Superior temporal gyrus (tissue), 1 donor: ENCODE measurements at regions not wholly inside any gene's neighbourhood (a gene's known extent, or its start where the extent isn't known, plus 50 kb on each side); places are given as distances from the start of the nearest gene placed in this dataset.
"Not testable (repeated sequence)": the region's sequence is repeated elsewhere in the genome, so short reads cannot be mapped to it uniquely, and the experiment has no call there.

Experiments used
- DNase-seq: peaks from one replicate; pipeline ENCODE4 v3.0.0-alpha.2; 2016; ENCODE audit errors: extremely low spot score

GRCh38 chr4:82192017-82192673 is 181.6 kb downstream of the HNRNPD start:
- DNase-seq: no peak

DNA sequence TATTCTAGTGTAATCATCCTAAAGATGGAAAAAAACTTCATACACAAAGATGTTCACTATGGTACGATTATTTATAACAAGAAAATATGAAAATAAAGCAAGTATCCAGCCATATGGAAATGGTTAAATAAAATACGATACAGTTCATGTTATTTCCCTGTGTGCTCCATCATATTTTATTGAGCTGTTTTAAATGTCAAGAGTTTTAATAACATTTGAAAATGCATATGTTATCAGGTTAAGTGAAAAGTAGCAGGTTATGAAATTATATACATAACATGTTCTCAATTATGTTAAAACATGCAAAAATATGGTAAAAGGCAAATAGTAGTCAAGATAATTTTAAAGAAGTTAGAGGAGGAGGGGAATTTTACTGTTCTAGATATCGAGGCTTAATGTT is 192.0 kb downstream of the HNRNPD start:
- DNase-seq: no peak

DNA sequence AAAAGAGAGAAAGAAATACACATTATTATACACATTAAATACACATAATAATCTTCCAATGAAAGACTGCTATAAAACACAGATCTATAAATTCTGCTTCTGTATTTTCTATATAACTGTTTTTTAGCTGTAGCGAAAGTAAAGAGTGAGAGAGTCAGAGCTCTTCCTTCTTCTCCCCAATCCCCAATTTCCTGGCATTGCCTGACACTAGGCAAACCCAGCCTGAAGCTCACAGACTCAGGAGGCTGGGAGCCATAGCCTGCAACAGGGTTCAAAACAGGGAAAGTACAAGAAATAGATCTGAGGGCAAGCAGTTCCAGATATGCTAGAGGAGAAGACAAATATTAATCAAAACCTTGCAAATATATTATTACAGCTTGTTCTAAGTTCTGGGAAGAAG is 201.6 kb downstream of the HNRNPD start:
- DNase-seq: no peak

DNA sequence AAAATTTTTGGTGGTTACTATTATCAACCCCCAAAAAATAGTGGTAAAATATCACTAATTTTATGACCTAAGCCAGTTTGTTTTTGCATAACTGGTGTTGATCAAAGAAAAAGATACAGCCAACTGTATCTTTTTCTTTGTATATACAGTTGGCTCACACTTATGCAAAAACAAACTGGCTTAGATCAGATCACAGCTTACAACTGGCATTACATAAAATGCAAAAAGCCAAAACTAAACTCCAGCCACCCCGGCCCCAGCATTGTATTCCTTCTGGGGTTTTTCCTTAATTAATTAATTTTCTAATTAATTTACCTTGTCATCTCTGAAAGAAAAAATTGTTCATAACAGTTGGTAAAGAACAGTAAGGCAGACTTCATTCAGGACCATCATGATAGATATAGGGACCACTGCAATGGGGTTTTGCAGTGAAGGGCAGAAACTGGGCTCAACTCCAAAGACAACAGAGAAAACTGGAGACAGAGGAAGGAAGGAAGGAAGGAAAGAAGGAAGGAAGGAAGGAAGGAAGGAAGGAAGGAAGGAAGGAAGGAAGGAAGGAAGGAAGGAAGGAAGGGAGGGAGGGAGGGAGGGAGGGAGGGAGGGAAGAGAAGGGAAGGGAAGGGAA is 202.1 kb downstream of the HNRNPD start:
- no peak for DNase-seq

DNA sequence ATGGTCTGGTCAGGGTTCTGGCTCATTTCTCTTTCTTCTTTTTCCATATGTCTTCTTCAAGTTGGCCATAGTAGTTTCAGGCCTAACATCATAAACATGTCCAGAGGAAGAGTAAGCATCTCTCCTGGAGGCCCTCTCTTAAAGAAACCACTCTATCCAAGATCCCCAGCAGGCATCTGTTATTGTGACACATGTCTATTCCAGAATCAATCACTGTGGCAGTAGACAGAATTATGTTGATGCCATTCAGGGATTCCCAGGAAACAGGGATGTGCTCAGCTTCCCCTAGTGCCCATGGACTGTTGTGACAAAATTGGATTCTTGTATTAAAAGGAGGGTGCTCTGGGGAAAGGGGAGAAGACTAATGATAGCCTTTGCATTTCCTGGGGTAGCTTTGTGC is 224.0 kb downstream of the HNRNPD start:
- DNase-seq: no peak

DNA sequence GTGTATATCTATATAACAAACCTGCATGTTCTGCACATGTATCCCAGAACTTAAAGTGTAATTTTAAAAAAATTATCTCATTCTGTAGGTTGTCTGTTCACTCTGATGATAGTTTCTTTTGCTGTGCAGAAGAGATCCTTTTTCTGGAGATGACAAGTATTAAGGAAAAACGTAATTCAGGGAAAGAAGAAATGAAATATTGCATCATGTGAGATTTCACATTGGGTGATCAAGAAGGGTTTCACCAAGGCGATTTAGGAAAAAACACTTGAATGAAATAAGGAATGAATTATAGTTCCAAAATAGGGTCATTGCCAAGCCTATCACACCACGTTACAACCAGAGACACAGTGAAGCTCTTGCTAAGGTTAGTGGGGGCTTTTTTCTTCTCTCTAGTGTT is 227.9 kb downstream of the HNRNPD start:
- DNase-seq: no peak

GRCh38 chr4:82140422-82140821 is 233.4 kb downstream of the HNRNPD start:
- DNase-seq: no peak

DNA sequence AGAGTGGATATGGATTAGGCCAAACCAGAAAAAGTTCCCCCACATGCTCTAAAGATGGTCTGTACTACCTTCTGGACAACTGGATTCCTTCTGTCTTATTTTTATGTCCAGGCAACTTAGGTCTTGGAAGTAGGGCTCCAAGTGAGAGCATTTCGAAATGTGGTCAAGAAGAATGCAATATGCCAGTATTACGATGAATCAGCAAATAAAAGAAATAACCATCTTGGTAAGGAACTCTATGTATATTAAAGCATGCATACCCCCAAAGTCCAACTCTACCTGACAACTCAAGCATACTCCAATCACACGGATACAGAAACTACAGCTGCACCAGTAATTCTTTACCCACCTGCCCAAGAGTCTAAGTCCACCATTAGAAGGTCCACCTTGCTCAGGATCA is 234.5 kb downstream of the HNRNPD start:
- no peak for DNase-seq

DNA sequence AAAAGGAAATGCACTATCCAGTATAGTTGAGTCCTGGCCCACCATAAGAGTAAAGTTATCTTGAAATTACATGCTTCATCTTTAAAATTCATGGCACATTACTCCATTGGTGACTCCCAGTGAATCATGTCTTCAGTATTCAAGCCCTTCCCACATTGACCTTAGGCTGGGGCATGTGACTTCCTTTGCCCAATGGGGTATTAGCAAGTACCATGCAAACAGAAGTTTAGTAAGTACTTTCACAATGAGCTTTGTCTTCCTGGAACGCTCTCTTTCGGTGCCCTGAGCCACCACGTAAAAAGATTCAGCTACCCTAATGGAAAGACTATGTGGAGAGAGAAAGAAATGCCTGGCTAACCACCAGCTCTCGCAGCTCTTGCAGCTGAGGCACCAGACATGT is 235.4 kb downstream of the HNRNPD start:
- DNase-seq: no peak

DNA sequence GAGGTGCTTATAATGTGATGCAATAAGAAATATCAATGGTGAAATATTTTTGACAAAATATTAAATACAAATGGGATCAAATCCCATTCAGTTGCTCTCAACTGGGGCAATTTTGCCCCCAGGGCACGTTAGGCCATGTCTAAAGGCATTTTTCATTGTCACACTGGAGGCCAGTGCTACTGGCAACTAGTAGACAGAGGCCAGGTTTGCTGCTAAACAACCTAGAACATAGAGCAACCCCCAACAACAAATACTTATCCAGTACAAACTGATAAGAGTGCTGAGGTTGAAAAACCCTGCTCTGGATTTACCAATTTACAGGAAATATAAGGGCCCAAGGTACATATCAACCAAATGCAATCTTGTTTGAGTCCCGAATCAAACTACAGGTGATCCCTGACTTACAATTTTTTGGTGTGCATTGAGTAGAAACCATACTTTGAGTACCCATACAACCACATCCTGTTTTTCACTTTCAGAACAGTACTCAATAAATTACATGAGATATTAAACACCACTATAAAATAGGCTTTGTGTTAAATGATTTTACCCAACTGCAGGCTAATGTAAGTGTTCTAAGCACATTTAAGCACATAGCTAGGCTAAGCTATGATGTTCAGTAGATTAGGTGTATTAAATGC is 237.5 kb downstream of the HNRNPD start:
- DNase-seq: no peak

GRCh38 chr4:82128355-82128754 is 245.4 kb downstream of the HNRNPD start:
- DNase-seq: no peak

DNA sequence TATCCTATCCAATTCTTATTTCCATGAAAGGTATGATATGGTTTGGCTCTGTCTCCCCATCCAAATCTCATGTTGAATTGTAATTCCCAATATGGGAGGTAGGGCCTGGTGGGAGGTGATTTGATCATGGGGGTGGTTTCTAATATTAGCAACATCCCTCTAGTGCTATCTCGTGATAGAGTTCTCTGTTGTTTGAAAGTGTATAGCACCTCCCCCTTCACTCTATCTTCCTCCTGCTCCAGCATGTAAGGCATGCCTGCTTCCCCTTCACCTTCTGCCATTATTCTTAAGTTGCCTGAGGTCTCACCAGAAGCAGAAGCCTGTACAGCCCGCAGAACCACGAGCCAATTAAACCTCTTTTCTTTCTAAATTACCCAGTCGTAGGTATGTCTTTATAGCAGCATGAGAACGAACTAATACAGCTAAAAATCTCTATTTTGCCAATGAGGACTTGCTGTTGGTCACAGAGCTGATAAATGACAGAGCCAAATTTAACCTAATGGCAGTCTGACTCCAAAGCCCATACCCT is 247.2 kb downstream of the HNRNPD start:
- DNase-seq: no peak

DNA sequence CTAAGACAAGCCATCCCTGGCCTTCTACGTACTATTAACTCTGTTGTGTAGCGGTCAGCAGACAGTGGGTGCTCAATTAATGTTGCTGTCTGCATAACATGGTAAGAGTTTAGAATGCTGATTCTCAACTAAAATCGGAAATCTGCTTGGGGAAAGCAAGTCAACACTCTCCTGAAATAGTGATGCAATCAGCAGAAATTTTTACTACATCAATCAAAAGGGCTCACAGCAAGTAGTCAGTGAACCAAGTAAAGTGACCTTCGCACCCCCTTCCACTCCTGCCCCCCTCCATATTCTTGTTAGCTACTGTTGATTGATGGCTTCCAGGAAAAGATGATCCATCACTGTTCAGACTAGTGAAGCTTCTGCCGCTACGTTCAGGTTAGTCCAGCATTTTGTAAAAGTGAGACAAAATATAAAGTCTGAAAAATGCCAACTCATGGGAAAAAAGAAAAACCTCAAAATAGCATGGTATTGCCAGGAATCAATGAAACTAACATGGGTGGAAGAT is 247.9 kb downstream of the HNRNPD start:
- no peak for DNase-seq

GRCh38 chr4:82124932-82125786 is 248.6 kb downstream of the HNRNPD start:
- no peak for DNase-seq

- DNase-seq: no peak
These were observed 249.4 kb downstream of the HNRNPD start for GRCh38 chr4:82124365-82124764.

GRCh38 chr4:82123934-82124333 is 249.9 kb downstream of the HNRNPD start:
- DNase-seq: no peak

DNA sequence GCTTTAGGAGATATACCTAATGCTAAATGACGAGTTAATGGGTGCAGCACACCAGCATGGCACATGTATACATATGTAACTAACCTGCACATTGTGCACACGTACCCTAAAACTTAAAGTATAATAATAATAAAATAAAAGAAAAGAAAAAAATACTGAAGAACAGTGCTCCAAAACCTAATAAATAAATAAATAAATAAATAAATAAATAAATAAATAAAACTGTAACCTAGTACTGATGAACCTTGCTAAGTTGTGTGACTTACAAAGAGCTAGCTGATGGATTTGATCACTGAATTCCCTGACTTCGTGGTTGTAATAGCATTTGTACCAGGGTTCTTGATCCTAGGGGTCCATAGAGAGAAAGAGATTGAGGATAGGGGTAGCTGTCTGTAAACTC is 258.6 kb downstream of the HNRNPD start:
- DNase-seq: not testable (repeated sequence)

- no peak for DNase-seq
These were observed 265.3 kb downstream of the HNRNPD start for GRCh38 chr4:82108506-82108905.

DNA sequence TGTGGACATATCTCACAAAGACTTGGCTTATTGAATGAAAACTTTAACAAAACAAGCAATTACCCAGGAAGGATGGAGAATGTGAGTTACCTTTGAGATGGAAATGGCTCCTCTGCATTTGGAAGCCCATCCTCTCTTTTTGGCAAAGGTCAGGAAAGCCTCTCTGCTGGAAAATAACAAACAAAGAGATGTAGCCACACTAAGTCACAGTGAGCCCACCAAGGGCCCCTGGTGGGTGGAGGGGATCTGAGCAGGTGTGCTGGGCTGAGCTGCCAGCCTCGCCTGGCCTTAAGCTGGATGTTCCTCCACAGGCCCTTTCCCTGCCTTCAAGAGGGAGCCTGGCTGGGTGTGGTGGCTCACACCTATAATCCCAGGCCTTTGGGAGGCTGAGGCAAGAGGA is 269.2 kb downstream of the HNRNPD start:
- no peak for DNase-seq

- DNase-seq: no peak
These were observed 273.7 kb downstream of the HNRNPD start for GRCh38 chr4:82099928-82100579.

DNA sequence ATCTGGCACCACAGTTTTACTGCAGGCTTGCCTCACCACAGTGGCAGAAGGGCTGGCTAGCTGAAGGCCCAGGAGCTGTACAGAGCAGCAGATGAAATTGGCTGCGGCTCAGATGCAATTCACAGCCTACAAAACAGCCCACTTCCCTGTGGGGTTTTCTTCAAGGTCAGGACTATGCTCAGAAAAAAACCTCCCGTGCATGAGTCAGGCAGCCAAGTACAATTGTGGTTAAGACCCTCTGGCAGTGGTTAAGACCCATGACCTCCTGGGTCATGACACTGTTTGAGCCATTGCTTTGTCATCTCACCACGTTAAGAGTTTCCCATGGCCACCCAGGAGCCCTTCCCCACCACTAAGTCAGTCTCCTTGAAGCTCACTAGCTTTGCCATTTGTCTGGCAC is 276.3 kb downstream of the HNRNPD start:
- no peak for DNase-seq
